OCI-LY1 (cell line): ENCODE measurements at regions not wholly inside any gene's neighbourhood (a gene's known extent, or its start where the extent isn't known, plus 50 kb on each side); places are given as distances from the start of the nearest gene placed in this dataset.

ENCODE experiments used
- EZH2 ChIP-seq: fragments of 200-600 bp; sonication (generic), shearing (Covaris generic); IDR thresholded peaks from 2 replicates; pipeline ENCODE4 v1.8.0; 2017; ENCODE audit warnings: borderline replicate concordance, mixed run types, mild to moderate bottlenecking, antibody characterized with exemption, low read length, moderate library complexity, mixed read lengths
- TF ChIP-seq, protein P1 (sequence below): fragments of 200-600 bp; sonication (generic), shearing (Covaris generic); IDR thresholded peaks from 2 replicates; pipeline ENCODE4 v1.5.1; 2017; ENCODE audit warnings: mild to moderate bottlenecking, antibody characterized with exemption, low read length, moderate library complexity, mixed read lengths

DNA sequence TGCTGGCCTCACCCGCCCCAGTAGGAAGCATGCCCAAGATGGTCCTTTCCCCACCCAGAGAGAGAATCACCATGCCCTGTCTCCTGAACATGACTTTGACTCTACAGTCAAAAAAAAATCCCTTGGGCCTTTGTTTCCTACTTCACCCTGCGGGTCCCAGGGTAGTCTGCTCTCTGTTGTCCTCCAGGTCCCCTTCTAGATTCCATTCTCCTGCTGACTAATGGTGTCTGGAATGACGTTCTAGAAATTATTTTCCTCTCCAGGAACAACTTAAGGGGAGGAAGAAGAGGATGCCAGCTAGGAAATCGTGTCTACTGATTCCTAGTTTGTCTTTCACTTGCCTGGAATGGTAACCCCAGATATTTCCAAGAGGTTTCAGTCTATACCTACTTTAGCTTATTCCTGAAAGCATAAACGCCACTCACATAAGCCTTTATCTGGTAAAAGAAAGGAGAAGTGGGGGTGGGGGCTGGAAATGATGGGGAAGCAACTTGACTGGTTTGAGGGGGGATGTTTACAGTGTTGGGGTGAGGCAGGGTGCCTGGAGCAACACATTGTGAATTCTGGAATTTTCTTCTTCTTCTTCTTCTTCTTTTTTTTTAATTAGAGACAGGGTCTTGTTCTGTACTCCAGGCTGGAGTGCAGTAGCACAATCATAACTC, 93.9 kb downstream of the SNX18 start:
- no peak for TF ChIP-seq EZH2
- TF ChIP-seq, protein P1, sequence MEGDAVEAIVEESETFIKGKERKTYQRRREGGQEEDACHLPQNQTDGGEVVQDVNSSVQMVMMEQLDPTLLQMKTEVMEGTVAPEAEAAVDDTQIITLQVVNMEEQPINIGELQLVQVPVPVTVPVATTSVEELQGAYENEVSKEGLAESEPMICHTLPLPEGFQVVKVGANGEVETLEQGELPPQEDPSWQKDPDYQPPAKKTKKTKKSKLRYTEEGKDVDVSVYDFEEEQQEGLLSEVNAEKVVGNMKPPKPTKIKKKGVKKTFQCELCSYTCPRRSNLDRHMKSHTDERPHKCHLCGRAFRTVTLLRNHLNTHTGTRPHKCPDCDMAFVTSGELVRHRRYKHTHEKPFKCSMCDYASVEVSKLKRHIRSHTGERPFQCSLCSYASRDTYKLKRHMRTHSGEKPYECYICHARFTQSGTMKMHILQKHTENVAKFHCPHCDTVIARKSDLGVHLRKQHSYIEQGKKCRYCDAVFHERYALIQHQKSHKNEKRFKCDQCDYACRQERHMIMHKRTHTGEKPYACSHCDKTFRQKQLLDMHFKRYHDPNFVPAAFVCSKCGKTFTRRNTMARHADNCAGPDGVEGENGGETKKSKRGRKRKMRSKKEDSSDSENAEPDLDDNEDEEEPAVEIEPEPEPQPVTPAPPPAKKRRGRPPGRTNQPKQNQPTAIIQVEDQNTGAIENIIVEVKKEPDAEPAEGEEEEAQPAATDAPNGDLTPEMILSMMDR: no peak
